HG03108 (cell line): ENCODE measurements at regions not wholly inside any gene's neighbourhood (a gene's known extent, or its start where the extent isn't known, plus 50 kb on each side); places are given as distances from the start of the nearest gene placed in this dataset.
A peak's percentile ranks its signal among the peaks of the same experiment; 100 is the strongest.
"Not testable (repeated sequence)": the region's sequence is repeated elsewhere in the genome, so short reads cannot be mapped to it uniquely, and the experiment has no call there.

Experiments
- ATAC-seq: cut with Tn5 transposase; IDR thresholded peaks from one replicate; pipeline ENCODE4 v1.9.1; 2021; ENCODE audit warnings: moderate library complexity; ENCODE audit not compliant: unreplicated experiment

DNA sequence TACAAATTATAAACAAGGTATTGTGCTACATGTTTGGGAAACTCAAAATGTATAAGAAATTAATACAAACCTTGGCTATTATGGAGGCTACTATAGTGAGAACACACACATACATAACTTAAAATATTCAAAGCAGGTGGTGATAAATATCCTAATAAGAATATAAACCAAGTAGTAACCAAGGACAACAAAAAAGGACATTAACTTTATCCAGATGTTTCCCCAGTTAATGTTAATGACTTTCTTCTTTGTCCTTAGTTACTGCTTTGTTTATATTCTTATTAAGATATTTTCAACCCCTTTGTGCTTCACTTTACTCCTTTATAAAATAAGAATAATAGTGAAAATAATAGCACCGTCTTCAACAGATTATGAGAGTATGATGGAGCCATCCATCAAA, 241.6 kb downstream of the CALCRL start:
- ATAC-seq: no peak

DNA sequence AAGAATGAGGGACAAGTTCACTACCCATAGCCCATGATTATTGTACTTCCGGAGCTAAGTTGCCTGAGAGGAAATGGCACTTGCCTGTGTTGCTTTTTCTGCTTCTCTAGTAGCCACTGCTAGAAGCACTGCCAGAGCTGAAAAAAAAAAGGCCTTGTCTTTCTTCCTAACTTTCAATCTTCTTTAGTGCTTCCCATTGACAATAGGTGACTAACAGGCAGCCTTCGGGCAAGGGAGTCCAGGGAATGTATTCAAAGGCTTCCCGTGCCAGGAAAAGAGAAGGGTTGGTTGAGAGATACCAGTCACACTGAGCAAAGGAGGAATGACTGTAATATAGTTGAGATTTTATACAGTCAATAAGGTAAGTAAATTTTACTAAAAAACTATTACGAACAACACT, 242.0 kb downstream of the CALCRL start:
- no peak for ATAC-seq

DNA sequence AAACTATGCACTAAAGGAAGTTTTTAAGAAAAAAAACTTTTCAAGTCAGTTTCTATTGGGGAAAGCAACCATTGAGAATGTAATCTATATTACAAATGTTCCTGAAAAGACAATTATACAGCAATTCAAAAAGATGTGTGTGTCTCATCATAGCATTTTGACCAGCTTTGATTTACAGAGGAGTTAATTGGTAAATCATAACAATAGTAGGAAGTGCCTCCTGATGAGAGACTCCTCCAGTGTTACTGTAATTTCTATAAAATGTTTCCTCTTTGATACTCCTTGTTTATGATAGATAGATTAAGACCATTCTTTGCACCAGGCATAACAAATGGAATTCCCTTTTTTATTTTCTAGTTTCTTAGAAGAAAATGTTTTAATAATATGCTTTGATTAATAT, 249.9 kb downstream of the CALCRL start:
- ATAC-seq: no peak

DNA sequence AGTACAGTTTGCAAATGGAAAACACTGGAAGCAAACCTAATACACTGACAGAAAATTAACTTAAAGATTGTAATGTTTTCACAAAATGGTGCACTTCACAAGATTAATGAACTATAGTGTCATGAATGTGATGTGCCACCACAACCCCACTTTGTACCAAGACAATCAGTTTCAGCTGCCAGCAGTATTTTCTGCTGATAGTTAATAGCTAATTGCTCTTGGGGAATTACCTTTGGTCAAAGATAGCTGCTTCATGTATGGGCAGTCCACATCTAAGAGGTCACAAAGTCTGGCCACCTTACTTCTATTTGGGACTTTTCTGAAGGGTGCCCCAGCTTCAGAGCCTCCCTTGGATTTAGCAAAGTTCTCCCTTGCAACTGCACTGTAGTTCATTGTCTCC, 254.0 kb downstream of the CALCRL start:
- ATAC-seq: peak; percentile 70

DNA sequence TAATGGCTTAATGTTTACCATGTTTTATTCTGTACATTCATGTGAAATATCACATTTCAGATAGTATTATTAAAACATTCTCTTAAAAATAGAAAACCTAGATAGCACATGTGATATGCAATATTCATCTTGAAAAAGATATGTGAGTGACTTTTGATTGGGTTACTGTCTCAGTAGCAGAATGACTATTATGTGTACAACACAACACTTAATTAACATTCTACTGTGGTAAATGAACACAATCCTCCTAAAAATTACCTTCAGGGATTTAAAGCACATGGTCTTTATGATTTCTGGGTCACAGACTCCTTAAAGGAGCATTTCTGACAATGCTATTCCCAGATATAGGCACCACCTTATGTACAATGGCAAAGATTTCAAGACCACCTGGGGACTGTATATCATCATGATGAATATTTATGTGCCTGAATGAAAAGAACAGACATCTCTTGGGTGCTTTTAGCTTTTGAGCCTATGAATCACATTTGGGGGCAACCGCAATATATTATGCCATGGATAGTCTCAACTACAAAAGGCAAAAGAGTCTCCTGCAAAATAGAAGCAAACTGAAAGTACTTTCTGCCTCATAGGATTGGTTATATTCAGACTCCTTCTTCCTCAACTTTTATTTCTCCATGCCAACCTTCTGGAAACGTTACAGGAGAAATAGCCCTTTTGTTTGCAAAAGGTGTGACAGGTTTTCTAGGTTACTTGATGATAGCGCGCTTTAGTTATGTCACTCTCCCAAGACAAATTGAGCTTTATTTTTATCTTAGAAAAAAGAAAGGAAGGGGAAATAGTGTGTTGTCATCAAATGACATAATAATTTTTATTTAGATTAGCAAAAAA, 259.0 kb downstream of the CALCRL start:
- ATAC-seq: no peak

DNA sequence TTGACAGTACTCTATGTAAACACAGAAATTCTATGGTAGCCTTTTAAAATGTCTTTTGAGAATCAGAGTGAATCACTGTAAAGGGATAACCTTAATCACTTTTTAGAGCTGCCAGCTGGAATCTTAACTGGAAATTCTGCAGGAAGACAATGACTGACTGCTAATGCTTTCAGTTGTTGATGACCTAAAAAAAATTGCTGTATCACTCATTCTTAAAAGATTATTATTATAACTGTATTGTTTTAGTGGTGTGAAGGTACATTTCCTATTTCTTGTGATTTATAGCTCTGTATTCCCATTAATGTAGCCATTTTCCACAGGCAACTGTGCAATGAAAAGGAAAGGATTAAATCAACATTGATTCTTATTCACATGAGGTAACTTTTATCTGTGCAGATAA, 260.5 kb downstream of the CALCRL start:
- no peak for ATAC-seq

DNA sequence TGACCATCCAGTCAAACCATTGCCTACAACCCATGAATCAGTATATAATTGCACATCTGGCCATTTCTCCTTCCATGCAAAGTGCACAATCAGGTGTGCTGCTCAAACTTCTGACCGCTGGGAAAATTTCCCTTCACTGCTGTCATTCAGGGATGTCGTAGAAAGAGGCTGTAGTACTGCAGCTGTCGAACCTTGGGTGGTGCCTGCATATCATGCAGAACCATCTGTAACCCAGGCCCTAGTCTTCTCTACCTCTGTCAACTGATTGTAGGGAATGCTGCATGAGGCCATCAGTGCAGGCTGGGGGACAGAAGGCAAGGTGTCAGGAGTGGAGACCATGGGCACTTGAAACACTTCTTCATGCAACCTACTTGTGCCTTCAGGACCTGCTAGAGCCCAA, 267.5 kb downstream of the CALCRL start:
- no peak for ATAC-seq

DNA sequence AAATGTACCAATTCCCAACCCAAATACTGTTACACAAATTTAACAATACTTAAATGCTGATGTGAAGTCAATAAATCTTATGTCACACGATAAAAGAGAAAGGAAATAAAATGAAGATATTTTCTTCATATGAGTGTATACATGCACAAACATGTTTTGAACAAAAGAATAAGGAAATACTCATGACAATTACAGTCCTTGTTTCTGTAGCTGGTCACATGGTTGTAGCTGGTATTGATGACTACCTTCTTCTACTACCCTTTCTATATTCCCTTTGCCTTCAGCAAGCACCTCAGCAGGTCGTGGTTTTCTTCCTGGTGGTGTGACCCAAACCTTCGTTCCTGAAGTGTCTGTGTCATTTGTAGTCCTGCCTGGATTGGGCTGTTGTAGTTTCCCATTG, 269.2 kb downstream of the CALCRL start:
- ATAC-seq: not testable (repeated sequence)

DNA sequence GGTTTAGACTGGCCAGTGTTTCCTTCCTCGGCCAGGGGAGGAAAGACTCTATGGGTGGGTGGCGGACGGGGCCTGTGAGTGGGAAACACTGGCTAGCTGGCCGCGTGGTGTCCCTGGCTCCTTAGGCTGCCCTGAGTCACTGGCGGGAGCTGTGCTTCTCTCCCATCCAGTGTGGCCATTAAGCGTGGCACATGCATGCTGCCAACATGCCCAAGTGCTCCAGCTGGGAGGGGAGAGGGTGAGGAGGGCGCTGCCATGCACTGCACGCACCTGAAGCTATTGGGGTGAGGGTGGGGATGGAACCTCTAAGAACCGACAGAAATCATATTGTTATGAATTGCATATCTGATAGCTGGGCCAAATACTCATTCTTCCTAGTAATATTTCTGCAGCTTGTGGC, 270.8 kb downstream of the CALCRL start:
- ATAC-seq: no peak

DNA sequence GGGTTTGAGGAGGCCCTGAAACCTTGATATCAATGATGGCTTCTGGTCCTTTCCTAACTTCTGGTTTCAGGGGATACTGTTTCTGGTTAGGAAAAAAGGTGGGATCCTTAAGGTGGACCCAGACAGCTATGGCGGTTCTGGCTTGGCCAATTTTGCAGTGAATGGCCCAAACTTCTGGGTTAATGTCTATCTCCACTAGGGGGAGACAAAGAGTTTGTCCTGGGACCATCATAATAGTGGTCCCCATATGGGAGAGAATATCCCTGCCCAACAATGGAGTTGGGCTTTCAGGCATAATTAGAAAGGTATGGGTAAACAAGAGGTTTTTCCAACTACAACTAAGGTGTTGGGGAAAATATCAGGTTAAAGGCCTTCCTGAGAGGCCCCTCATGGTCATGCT, 273.5 kb downstream of the CALCRL start:
- ATAC-seq: no peak

DNA sequence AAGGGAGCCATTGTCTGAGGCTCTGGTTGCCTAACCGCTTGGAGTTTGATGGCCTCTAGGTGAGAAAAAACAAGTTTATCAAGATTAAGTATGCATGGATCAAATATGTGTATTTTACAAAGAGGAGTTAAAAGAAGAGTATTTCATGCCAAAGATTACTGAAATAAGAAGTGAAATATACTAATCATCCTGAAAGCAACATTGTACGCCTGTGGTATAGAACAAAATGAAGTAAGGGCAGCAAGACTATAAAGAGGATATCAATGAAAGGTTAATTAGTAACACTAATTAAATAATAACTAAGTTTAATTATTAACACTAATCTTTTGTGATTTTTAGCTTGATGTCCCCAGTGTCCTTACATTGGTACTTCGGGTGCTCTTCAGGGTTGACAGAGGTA, 276.7 kb downstream of the CALCRL start:
- peak; percentile 38 for ATAC-seq

DNA sequence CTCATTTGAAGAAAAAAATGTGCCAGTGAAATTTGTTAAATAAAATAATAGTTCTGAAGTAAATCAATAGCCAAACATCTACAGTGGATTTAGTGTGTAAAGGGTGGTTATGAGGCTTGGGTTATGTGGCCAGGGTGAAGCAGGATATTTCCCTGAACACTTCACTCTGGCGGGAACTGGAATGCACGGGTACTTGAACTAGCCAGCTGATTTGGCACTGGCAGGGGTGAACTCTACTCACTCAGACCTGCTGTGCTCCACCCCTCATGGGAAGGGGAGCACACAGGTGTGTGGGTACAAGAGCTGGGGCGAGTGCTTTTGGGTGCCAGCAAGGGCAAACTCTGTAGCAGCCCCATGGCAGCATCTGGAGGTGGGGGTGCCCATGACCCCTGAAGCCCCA, 278.2 kb downstream of the CALCRL start:
- ATAC-seq: no peak

DNA sequence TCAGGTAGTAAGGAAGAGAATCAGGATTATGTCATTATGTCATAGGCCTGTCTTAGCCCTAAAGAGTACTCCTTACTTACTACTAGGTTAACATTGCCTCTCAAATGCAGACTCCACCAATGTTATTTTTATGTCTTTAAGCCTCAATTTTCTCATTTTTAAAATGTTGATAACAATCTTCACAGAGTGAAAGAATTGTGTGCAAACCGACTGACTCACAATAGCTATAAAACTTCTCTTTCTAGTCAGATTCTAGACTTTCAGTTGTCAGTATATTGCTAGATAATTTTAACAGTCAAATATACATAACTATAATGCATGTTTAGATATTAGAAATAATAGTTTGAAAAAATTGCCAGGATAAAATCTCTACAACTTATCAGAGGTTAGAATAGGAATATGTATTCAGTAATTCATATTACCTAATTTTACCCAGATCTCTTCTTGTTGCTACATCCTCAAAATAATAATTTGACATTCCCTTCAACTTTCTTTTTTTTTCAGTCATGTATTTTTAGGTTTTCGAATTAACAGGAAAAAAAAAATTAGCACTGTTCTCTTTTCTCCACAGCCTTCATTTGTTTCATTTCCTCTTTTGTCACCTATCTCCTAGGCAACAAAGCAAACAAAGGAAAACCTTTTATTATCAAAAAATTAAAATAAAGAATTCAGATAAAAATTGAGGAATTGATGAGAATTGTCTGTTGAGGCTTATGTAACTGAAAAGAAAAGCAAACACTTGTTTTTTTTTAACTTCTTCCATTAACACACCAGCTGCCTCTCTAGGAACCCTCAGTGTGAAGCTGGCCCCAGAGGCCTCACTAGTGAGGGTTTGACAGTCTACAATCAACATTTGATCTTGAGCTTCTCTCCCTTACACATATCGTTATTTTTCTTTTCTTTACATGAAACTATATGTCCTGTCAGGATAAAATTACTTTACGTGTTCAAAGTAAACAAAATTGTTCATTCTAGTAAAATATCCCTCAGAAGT, 279.0 kb downstream of the CALCRL start:
- peak; percentile 56 for ATAC-seq

DNA sequence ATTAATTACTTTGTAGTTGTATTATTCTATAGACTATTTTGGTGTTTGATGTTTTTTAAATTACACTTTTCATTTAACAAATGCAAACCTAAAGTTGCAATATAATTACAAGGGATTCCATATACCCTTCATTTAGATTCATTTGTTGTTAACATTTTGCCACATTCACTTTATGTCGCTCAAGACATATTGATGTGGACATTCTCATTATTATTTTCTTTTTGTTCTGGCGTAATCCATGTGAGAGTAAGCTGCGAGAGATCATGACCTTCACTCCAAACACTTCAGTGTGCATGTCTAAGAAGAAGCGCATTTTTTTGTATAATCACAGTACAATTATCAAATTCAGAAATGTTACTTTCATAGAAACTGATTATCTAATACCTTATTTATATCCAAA, 280.6 kb downstream of the CALCRL start:
- ATAC-seq: no peak

DNA sequence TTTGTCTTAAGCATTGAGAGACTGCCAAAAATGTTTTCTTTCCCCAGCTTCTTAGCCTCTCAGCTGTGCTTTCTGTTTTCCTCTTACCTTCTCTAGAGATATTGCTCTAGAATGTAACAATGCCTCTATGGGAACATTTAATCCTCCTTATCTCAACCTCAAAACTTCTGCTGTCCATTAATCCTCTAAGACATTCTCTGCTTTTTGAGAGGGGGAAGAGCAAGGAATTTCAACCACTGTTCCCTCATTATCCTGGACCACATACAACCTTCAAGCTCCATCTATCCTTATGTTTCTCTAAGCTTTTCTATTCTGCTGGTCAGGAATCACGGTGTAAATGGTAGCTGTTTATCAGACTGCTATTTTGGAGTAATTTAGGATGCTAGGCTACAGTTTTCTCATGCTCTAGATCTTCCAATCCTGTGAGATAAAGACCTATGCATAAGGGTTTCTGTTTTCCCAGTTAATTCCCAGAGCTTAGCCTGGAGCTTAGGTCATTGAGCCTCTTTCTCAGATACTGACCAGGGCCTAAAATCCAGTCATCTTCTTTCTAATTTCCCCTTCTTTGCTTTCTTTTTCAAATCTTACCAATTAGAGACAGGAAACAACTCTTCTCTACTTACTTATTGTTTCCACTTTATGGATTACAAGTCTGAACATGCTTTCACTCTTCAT, 282.0 kb downstream of the CALCRL start:
- ATAC-seq: no peak

DNA sequence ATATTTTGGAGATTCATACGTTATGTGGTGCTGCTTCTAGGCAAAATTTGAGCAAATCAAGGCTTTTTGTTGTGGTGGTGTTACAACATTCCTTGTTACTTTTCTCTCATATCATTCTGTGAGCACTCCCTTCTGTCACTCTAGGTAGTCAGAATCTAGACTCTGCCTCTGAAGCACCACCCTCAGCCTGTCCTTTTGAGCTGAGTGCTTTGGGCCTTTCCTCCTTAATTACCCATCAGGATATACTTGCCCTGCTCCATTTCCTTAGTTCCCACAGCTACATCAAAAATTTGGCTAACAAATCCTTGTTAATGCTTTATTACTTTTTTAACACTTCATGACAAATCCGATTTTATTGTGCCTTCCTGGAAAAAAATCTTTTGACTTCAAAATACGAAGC, 289.6 kb downstream of the CALCRL start:
- no peak for ATAC-seq

DNA sequence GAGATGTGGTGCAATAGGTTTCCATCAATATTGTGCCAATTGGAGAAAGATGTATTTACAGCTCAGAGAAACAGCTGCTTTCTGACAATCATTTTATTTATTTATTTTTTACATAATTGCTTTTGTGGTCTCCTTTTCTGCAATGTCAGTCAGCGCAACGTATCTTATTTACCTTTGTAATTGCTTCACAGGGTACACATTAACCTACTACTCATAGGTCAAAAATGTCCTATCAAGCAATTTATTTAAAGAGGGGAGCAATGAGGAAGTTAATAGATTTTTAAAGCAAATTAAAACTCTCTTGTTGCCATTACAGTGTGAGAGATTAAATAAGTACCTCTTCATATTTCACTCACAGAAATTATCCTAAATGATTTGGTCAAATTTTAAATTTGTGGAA, 291.0 kb downstream of the CALCRL start:
- ATAC-seq: no peak

DNA sequence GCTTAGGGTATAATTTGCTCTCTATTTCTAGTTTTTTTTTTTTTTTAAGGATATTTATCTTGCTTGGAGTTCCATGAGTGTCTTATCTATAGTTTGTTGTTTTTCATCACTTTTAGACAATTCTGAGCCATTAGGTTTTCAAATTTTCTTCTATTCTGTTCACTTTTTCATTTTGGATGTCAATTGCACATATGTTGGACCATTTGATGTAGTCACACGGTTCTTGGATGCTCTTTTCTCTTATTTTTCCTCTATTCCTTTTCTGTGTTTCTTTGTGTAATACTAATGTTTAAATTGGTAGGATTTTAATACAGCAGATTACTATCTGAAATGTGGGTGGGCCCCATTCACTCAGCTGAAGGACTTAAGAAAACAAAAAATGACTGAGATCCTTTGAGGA, 292.6 kb downstream of the CALCRL start:
- no peak for ATAC-seq

DNA sequence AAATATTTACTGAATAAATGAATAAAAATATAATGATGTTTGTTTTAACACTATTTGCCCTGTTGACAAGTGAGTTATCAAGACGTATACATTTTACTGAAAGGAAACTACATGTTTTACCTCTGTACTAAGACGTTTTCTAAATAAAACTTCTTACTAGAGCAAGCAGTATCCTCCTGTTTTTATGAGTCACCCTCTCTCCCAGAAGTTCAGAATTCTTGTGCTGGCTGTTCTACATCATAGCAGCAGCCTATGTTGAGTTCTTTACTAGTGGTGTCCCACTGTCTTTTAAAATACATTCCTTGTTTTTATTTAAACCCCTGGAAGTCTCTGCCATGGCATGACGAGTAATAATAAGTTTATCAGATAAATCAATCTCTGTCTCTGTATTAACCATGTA, 297.4 kb downstream of the CALCRL start:
- no peak for ATAC-seq

DNA sequence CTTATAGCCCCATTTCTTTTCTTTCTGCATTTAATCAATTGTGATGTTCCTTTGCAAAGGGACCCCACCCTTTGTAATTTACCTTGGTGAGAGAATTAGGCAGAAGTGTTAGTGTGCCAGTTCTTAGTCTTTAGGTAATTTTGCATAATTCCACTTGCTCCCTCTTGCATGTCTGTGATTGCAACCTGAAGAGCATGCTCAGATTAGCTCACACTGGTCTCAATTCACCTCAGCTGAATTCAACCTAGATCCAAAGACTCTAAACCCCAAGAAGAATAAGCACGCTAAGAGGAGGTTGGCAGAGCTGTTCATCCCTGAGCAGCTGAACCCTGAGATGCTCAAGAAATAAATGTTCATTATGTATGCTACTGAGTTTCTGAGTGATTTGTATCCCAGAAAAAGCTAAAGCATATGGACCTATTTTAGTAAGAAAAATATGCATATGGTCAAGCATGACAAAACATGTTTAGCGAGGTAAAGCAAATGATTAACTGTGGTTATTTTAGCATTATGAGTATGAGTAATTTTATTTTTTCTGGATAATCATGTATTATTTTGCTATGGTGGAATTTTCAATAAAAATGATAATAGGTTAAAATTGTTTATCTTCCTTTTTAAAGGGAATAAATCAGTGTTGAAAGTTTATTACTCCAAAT, 299.2 kb upstream of the ZSWIM2 start:
- ATAC-seq: no peak

DNA sequence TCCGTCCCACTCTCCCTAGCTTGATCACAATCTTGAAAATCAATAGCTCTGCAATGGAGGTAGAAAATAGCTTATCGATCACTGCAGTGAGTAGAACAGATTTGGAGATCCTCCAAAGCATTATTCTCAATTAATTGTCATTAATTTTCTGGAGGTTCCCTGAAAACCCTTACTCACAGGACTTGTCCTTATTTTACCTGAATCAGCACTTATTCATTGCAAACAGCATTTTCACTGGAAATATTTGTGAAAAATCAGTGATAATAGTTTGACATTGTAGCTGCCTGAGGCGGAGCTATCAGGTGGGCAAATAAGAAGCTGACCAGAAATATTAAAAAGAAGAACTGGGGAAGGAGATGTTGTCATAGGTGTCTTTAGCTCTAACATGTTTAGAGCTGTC, 294.6 kb upstream of the ZSWIM2 start:
- no peak for ATAC-seq
